Astrocyte of the spinal cord (primary cell): ENCODE measurements at regions not wholly inside any gene's neighbourhood (a gene's known extent, or its start where the extent isn't known, plus 50 kb on each side); places are given as distances from the start of the nearest gene placed in this dataset.

Source experiments
- DNase-seq: peaks from one replicate; pipeline ENCODE4 v3.0.0; 2011; ENCODE audit warnings: low read depth, low spot score
- H3K4me3 ChIP-seq: 2 replicates; pipeline ENCODE4 v1.5.1; 2011; ENCODE audit warnings: low read depth, mild to moderate bottlenecking, low read length, moderate library complexity
- CTCF ChIP-seq: IDR thresholded peaks from 2 replicates; pipeline ENCODE4 v1.5.1; 2012; ENCODE audit warnings: low read depth, mild to moderate bottlenecking, low read length, inconsistent platforms
- in situ Hi-C: cut with HindIII; loops from 2 replicates; pipeline ENCODE4 v1.10.0; 2017; ENCODE audit warnings: low sequenced_read_pairs

DNA sequence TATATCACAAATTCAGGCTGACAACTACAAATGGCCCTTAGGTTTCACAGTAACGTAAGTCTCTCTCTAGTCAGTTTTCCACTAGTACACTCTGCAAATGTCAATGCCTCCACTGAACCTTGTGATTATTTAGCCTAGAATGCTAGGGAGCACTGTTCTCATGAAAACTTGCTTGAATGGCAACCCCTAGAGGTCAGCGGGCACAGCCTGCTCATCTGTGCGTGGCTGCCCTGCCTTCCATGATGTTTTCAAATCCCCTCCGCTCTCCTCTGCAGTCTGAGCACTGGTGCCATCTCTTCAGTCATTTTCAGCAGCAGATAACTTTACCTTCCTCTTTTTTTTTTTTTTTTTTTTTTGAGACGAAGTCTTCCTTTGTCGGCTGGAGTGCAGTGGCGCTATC, 84.1 kb upstream of the GULP1 start:
- DNase-seq = no peak
- in situ Hi-C loops = no loop called here
- TF ChIP-seq CTCF = no peak
- H3K4me3 ChIP-seq = no peak overlapping the region

GRCh38 chr2:188209218-188209617, 82.5 kb upstream of the GULP1 start:
- TF ChIP-seq CTCF = no peak
- no peak for DNase-seq
- in situ Hi-C loops = no loop called here
- H3K4me3 ChIP-seq = no peak overlapping the region

DNA sequence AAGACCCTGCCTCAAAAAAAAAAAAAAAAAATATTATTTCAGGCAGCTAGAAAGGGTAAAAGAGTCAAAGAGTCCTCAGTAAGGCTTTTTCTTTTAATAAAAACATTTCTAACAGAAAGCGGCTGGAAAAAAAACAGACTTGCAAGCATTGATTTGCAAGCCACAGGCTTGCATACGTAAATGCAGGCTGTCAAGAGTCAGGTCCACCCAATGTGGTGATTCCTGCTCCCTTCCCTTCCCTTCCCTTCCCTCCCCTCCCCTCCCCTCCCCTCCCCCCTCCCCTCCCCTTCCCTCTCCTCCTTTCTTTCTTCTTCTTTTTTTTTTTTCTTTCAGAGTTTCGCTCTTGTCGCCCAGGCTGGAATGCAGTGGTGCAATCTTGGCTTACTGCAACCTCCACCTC, 74.4 kb upstream of the GULP1 start:
- no peak for TF ChIP-seq CTCF
- DNase-seq = no peak
- in situ Hi-C loops = no loop called here

DNA sequence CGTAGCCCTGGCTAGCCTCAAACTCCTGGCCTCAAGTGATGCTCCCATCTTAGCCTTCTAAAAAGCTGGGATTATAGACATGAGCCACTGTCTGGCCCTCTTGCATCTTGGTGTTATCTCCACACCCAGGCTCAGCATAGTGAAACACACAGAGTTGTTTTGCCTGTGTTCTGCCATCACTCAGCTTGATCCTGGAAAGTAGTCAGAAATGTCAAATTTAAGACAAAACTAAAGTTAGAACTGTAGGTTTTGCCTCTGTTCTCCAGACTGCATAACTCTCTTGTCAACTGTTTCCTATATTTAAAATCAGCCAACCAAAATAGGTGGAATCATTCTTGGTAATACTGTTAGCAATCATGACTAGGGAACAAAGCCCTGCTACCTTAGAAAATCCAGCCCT, 72.1 kb upstream of the GULP1 start:
- in situ Hi-C loops = no loop called here
- no peak for TF ChIP-seq CTCF
- no peak for DNase-seq
- H3K4me3 ChIP-seq = no peak overlapping the region

More for the DNA sequence above, 74.4 kb upstream of the GULP1 start:
- H3K4me3 ChIP-seq = no peak overlapping the region

DNA sequence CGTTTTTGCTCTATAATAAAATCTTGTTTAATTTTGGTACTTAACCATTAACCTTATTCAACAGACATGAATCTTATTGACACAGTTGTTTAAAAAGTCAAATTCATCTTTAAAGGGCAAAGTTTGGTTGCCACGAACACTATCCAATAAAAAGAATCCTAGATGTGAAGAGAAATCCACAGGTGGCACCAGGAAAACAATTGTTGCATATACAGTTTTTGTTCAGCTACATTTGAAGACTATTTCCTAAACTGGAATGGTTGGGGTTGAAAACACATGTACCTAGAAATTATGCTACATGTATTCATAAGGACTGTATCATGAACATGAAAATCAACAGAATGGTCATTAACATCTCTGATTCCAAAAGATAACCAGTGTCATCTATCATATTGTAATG, 71.1 kb upstream of the GULP1 start:
- TF ChIP-seq CTCF = no peak
- H3K4me3 ChIP-seq = no peak overlapping the region
- in situ Hi-C loops = no loop called here
- DNase-seq = no peak

DNA sequence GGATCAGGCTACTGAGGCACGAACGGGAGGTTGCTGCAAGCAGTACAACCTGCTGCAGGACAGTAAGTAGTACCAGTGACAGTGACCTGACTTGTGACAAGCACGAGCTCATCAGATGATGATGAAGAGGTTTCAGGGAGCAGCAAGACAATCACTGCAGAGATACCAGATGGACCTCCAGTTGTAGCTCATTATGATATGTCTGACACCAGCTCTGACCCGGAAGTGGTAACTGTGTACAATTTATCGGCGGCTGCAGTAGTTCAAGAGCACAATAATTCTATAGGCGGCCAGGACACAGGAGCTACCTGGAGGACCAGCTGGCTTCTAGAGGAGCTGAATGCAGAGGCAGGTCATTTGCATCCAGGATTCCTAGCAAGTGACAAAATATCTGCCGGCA, 64.0 kb upstream of the GULP1 start:
- no peak overlapping the region for H3K4me3 ChIP-seq
- no peak for DNase-seq
- no peak for TF ChIP-seq CTCF
- in situ Hi-C loops = no loop called here

DNA sequence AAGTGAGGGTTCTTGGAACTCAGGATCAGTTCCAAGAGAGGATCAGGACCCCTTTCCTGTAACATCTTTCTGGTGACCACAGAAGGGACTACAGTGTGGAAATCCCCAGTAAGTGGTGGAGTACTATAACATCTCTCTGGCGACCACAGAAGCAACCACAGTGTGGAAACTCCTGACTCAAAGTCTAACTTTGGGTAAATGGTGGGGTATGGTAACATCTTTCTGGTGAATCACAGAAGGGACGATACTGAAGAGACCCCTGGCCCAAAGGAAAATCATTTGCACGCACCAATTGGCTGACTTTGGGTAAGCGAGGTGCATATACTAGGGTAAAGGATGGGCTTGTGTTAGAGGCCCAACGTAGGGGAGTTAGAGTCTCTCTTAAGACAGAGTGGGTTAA, 56.3 kb upstream of the GULP1 start:
- DNase-seq = peak; percentile 5
- H3K4me3 ChIP-seq = no peak overlapping the region
- in situ Hi-C loops = no loop called here
- TF ChIP-seq CTCF = no peak
